ENCODE measurements at regions not wholly inside any gene's neighbourhood (a gene's known extent, or its start where the extent isn't known, plus 50 kb on each side); places are given as distances from the start of the nearest gene placed in this dataset.

- Mint-ChIP-seq H3K4me1 (no peaks in the 10 kb centered on the region), H3K4me3 (no peak overlapping the region), H3K27me3 (no peaks in the 10 kb centered on the region), H3K36me3 (no peaks in the 10 kb centered on the region), H3K9me3 (peaks cover 0 to 3% of the 10 kb centered on the region in 2 donors), H3K27ac (no peak overlapping the region)
- DNase-seq (no peak), ATAC-seq (replicated peaks) (no peak)
Observed at GRCh38 chr2:166677996-166678395, 183.9 kb upstream of the SCN7A start.

- Mint-ChIP-seq H3K4me1 (no peaks in the 10 kb centered on the region), H3K4me3 (no peak overlapping the region), H3K27me3 (no peaks in the 10 kb centered on the region), H3K9me3 (peaks cover 0 to 3% of the 10 kb centered on the region in 2 donors), H3K27ac (no peak overlapping the region), H3K36me3 (no peaks in the 10 kb centered on the region)
- DNase-seq, result no peak
- ATAC-seq (replicated peaks), result no peak
Observed at GRCh38 chr2:166676716-166677115, 182.7 kb upstream of the SCN7A start.

GRCh38 chr2:166675553-166675952 is 181.5 kb upstream of the SCN7A start:
- ATAC-seq (replicated peaks), result no peak

GRCh38 chr2:166673986-166674385 is 179.9 kb upstream of the SCN7A start:
- DNase-seq, result no peak
- Mint-ChIP-seq H3K36me3 (no peaks in the 10 kb centered on the region), H3K9me3 (no peaks in the 10 kb centered on the region), H3K27ac (no peak overlapping the region), H3K27me3 (no peaks in the 10 kb centered on the region), H3K4me3 (no peak overlapping the region), H3K4me1 (no peaks in the 10 kb centered on the region)
- ATAC-seq (replicated peaks), result no peak

More at GRCh38 chr2:166675553-166675952, 181.5 kb upstream of the SCN7A start:
- Mint-ChIP-seq H3K36me3 (no peaks in the 10 kb centered on the region), H3K4me1 (no peaks in the 10 kb centered on the region), H3K27me3 (no peaks in the 10 kb centered on the region), H3K27ac (no peak overlapping the region), H3K9me3 (peaks cover 0 to 3% of the 10 kb centered on the region in 2 donors), H3K4me3 (no peak overlapping the region)
- no peak for DNase-seq

- H3K27me3 Mint-ChIP-seq, result no peaks in the 10 kb centered on the region
- DNase-seq (no peak), ATAC-seq (replicated peaks) (no peak)
- no peak overlapping the region for H3K27ac Mint-ChIP-seq
- no peak overlapping the region for H3K4me3 Mint-ChIP-seq
- no peaks in the 10 kb centered on the region for H3K36me3 Mint-ChIP-seq
- H3K4me1 Mint-ChIP-seq, result no peaks in the 10 kb centered on the region
- H3K9me3 Mint-ChIP-seq, result no peaks in the 10 kb centered on the region
Observed at GRCh38 chr2:166671801-166672200, 177.8 kb upstream of the SCN7A start.

- Mint-ChIP-seq H3K27me3 (no peaks in the 10 kb centered on the region), H3K36me3 (no peaks in the 10 kb centered on the region), H3K9me3 (no peaks in the 10 kb centered on the region), H3K4me3 (no peak overlapping the region), H3K4me1 (no peaks in the 10 kb centered on the region), H3K27ac (no peak overlapping the region)
- no peak for DNase-seq
- ATAC-seq (replicated peaks), result no peak
Observed at GRCh38 chr2:166671235-166671634, 177.2 kb upstream of the SCN7A start.

GRCh38 chr2:166665991-166666940 is 172.2 kb upstream of the SCN7A start:
- ATAC-seq (replicated peaks), result no peak

GRCh38 chr2:166661824-166662223 is 167.8 kb upstream of the SCN7A start:
- ATAC-seq (replicated peaks), result no peak
- H3K27ac Mint-ChIP-seq, result no peak overlapping the region
- H3K36me3 Mint-ChIP-seq, result no peaks in the 10 kb centered on the region
- peaks cover 0 to 2% of the 10 kb centered on the region in 2 donors for H3K9me3 Mint-ChIP-seq
- H3K4me1 Mint-ChIP-seq, result no peaks in the 10 kb centered on the region
- DNase-seq, result no peak
- no peak overlapping the region for H3K4me3 Mint-ChIP-seq
- H3K27me3 Mint-ChIP-seq, result no peaks in the 10 kb centered on the region

More at GRCh38 chr2:166665991-166666940, 172.2 kb upstream of the SCN7A start:
- no peaks in the 10 kb centered on the region for H3K36me3 Mint-ChIP-seq
- no peaks in the 10 kb centered on the region for H3K27me3 Mint-ChIP-seq
- no peaks in the 10 kb centered on the region for H3K4me1 Mint-ChIP-seq
- no peak overlapping the region for H3K27ac Mint-ChIP-seq
- no peak overlapping the region for H3K4me3 Mint-ChIP-seq
- no peak for DNase-seq
- peaks cover 0 to 2% of the 10 kb centered on the region in 2 donors for H3K9me3 Mint-ChIP-seq

GRCh38 chr2:166661391-166661790 is 167.3 kb upstream of the SCN7A start:
- ATAC-seq (replicated peaks), result no peak
- Mint-ChIP-seq H3K4me3 (no peak overlapping the region), H3K27ac (no peak overlapping the region), H3K9me3 (peaks cover 0 to 2% of the 10 kb centered on the region in 2 donors), H3K4me1 (no peaks in the 10 kb centered on the region), H3K27me3 (no peaks in the 10 kb centered on the region), H3K36me3 (no peaks in the 10 kb centered on the region)
- DNase-seq, result no peak

- H3K27ac Mint-ChIP-seq, result no peak overlapping the region
- H3K4me1 Mint-ChIP-seq, result no peaks in the 10 kb centered on the region
- H3K4me3 Mint-ChIP-seq, result no peak overlapping the region
- H3K9me3 Mint-ChIP-seq, result peaks cover 0 to 2% of the 10 kb centered on the region in 2 donors
- no peaks in the 10 kb centered on the region for H3K27me3 Mint-ChIP-seq
- DNase-seq (no peak), ATAC-seq (replicated peaks) (no peak)
- no peaks in the 10 kb centered on the region for H3K36me3 Mint-ChIP-seq
Observed at GRCh38 chr2:166658901-166659300, 164.9 kb upstream of the SCN7A start.

GRCh38 chr2:166653185-166653813 is 159.2 kb upstream of the SCN7A start:
- H3K27ac Mint-ChIP-seq, result no peak overlapping the region
- DNase-seq (no peak), ATAC-seq (replicated peaks) (no peak)

GRCh38 chr2:166651991-166652390 is 157.9 kb upstream of the SCN7A start:
- ATAC-seq (replicated peaks), result no peak
- Mint-ChIP-seq H3K4me1 (no peaks in the 10 kb centered on the region), H3K27me3 (no peaks in the 10 kb centered on the region), H3K36me3 (no peaks in the 10 kb centered on the region), H3K27ac (no peak overlapping the region), H3K4me3 (no peak overlapping the region), H3K9me3 (no peaks in the 10 kb centered on the region)
- DNase-seq, result no peak

More at GRCh38 chr2:166653185-166653813, 159.2 kb upstream of the SCN7A start:
- no peak overlapping the region for H3K4me3 Mint-ChIP-seq
- H3K4me1 Mint-ChIP-seq, result no peaks in the 10 kb centered on the region
- no peaks in the 10 kb centered on the region for H3K36me3 Mint-ChIP-seq
- H3K27me3 Mint-ChIP-seq, result no peaks in the 10 kb centered on the region
- no peaks in the 10 kb centered on the region for H3K9me3 Mint-ChIP-seq

GRCh38 chr2:166651080-166651675 is 157.1 kb upstream of the SCN7A start:
- Mint-ChIP-seq H3K9me3 (peaks cover 0 to 2% of the 10 kb centered on the region in 2 donors), H3K27me3 (no peaks in the 10 kb centered on the region), H3K4me1 (no peaks in the 10 kb centered on the region), H3K4me3 (no peak overlapping the region), H3K36me3 (no peaks in the 10 kb centered on the region), H3K27ac (no peak overlapping the region)
- no peak for ATAC-seq (replicated peaks)
- no peak for DNase-seq

GRCh38 chr2:166647935-166648334 is 153.9 kb upstream of the SCN7A start:
- H3K9me3 Mint-ChIP-seq, result peaks cover 0 to 2% of the 10 kb centered on the region in 2 donors
- H3K27me3 Mint-ChIP-seq, result no peaks in the 10 kb centered on the region
- H3K4me1 Mint-ChIP-seq, result no peaks in the 10 kb centered on the region
- H3K36me3 Mint-ChIP-seq, result no peaks in the 10 kb centered on the region
- no peak overlapping the region for H3K27ac Mint-ChIP-seq
- DNase-seq (no peak), ATAC-seq (replicated peaks) (no peak)
- H3K4me3 Mint-ChIP-seq, result no peak overlapping the region
